ENCODE measurements at regions not wholly inside any gene's neighbourhood (a gene's known extent, or its start where the extent isn't known, plus 50 kb on each side); places are given as distances from the start of the nearest gene placed in this dataset.

DNA sequence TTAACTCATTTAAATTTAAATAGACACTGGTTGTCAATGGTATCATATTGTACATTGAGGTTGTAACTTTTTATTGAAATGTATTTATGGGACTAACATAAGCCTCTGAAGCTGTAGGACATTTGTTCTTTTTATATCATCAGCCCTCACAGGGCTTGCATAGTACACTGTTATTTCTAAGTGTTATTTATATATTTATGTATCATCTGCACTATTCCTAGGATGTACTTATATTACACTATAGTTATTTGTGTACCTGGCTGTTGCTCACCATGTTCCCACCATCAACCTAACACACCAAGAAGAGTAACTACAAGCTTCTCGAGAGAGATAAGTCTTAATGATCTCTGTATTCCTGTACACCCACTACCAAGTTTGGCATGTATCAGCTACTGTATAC, 224.7 kb downstream of the PPP1R3A start:
- Histone ChIP-seq H3K4me3 (no peak overlapping the region), H3K36me3 (no peaks in the 10 kb centered on the region), H3K27ac (no peak overlapping the region), H3K27me3 (no peaks in the 10 kb centered on the region), H3K4me1 (no peaks in the 10 kb centered on the region), H3K9me3 (no peaks in the 10 kb centered on the region)
- intact Hi-C loops (cut with DNase I) = no loop called here
- 81 to 89% methylated on average over 1 of the region's 1 CpG for WGBS, 2 donors
- TF ChIP-seq POLR2AphosphoS5 (IDR thresholded peaks at IDR 0.05) = no peak
- TF ChIP-seq, protein P1, sequence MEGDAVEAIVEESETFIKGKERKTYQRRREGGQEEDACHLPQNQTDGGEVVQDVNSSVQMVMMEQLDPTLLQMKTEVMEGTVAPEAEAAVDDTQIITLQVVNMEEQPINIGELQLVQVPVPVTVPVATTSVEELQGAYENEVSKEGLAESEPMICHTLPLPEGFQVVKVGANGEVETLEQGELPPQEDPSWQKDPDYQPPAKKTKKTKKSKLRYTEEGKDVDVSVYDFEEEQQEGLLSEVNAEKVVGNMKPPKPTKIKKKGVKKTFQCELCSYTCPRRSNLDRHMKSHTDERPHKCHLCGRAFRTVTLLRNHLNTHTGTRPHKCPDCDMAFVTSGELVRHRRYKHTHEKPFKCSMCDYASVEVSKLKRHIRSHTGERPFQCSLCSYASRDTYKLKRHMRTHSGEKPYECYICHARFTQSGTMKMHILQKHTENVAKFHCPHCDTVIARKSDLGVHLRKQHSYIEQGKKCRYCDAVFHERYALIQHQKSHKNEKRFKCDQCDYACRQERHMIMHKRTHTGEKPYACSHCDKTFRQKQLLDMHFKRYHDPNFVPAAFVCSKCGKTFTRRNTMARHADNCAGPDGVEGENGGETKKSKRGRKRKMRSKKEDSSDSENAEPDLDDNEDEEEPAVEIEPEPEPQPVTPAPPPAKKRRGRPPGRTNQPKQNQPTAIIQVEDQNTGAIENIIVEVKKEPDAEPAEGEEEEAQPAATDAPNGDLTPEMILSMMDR (IDR thresholded peaks at IDR 0.05) = no peak
- TF ChIP-seq EP300 (IDR thresholded peaks at IDR 0.05) = no peak
- no peak for TF ChIP-seq POLR2A (IDR thresholded peaks at IDR 0.05)
- no peak for DNase-seq

DNA sequence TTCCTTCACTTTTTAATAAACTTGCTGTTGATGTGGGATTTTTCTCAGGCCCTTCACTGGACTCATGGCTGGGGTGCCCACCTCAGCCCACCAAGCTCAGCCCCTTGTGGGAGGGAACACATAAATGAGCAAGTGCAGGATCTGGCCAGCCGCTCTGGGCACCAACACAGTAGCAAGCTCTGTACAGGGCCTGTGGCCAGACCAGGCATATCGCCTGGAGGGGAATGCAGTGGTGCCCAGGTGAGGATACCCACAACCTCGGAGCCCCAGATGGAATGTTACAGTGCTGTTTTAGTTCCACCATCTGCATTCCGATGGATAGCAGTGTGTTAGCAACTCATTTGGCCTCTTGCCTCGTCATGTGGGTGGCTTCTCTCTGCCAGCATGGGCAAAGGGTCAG, 234.6 kb downstream of the PPP1R3A start:
- H3K4me1 ChIP-seq = no peaks in the 10 kb centered on the region
- DNase-seq = no peak
- H3K27ac ChIP-seq = no peak overlapping the region
- no peaks in the 10 kb centered on the region for H3K9me3 ChIP-seq
- no peaks in the 10 kb centered on the region for H3K36me3 ChIP-seq
- H3K27me3 ChIP-seq = no peaks in the 10 kb centered on the region
- TF ChIP-seq POLR2A (IDR thresholded peaks at IDR 0.05) = no peak
- TF ChIP-seq, protein P1 (IDR thresholded peaks at IDR 0.05) = no peak
- no peak for TF ChIP-seq POLR2AphosphoS5 (IDR thresholded peaks at IDR 0.05)
- no peak for TF ChIP-seq EP300 (IDR thresholded peaks at IDR 0.05)
- WGBS, 2 donors = 79 to 86% methylated on average over 5 of the region's 5 CpGs
- intact Hi-C loops (cut with DNase I) = no loop called here
- no peak overlapping the region for H3K4me3 ChIP-seq

DNA sequence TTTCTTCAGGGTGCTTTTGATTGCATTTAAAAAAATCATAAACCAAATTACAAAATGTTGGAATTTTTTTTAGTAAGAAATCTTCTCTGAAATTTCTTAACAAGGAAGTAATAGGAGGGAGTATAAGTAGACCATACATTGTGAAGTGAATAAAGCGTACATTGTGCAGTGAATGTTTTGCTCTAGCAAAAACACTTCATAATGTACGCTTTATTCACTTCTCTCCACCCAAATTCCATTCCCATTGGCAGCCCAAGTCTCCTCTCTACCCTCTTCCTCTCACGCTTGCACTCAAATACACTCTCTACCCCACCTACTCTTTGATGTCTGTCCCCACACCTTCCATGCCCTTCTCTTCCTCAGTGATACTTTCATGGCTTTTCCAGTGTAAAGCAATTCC, 241.0 kb downstream of the PPP1R3A start:
- intact Hi-C loops (cut with DNase I) = no loop called here
- Histone ChIP-seq H3K4me3 (no peak overlapping the region), H3K9me3 (no peaks in the 10 kb centered on the region), H3K27me3 (no peaks in the 10 kb centered on the region), H3K4me1 (no peaks in the 10 kb centered on the region), H3K36me3 (no peaks in the 10 kb centered on the region), H3K27ac (no peak overlapping the region)
- TF ChIP-seq POLR2AphosphoS5 (IDR thresholded peaks at IDR 0.05) (no peak), EP300 (IDR thresholded peaks at IDR 0.05) (no peak), POLR2A (IDR thresholded peaks at IDR 0.05) (no peak)
- TF ChIP-seq, protein P1 (IDR thresholded peaks at IDR 0.05) = no peak
- 64 to 69% methylated on average over 3 of the region's 3 CpGs for WGBS, 2 donors
- DNase-seq = no peak

DNA sequence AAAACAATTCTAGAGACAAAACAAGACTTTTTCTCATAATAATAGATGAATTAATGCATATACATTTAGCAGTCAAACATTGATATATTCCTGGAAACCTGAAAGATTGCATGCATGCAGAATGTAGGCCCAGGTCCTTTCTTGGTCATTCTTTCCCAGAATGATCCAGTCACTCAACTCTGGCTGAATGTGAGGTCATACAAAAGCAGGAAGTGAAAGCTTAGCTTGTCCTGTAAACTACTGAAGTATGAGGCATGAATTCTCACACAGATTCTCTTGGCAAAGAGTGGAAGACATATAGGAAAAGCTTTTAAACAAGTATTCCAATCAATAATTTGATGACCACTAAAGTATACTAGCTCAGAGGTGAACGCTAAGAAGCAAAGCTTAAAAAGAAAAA, 253.9 kb downstream of the PPP1R3A start:
- DNase-seq = no peak
- Histone ChIP-seq H3K4me1 (no peaks in the 10 kb centered on the region), H3K27ac (no peak overlapping the region), H3K27me3 (no peaks in the 10 kb centered on the region), H3K4me3 (no peak overlapping the region), H3K36me3 (no peaks in the 10 kb centered on the region), H3K9me3 (peaks cover 0 to 2% (median 0%) of the 10 kb centered on the region in 4 donors)
- intact Hi-C loops (cut with DNase I) = no loop called here
- TF ChIP-seq, protein P1 (IDR thresholded peaks at IDR 0.05) = no peak
- TF ChIP-seq POLR2A (IDR thresholded peaks at IDR 0.05) (no peak), POLR2AphosphoS5 (IDR thresholded peaks at IDR 0.05) (no peak), EP300 (IDR thresholded peaks at IDR 0.05) (no peak)
- WGBS, 2 donors = 88 to 91% methylated on average over 1 of the region's 1 CpG

DNA sequence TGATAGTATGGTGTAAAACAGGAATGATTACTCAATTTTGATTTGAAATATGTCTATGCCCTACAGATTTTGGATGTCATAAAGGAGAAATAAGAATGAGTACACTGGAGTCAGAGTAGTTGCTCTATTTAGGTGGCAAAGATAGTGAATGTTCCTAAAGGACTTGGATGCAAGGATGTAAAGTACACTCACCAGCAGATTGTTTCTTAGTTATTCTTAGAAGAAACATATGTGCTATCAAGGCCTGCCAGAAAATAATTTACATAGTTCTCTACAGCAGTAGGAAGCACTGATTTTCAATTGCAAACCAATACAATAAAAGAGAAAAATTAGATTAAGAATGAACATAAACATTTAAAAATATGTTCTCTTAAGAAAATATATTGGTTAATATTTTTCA, 259.4 kb downstream of the PPP1R3A start:
- Histone ChIP-seq H3K9me3 (no peaks in the 10 kb centered on the region), H3K4me1 (no peaks in the 10 kb centered on the region), H3K4me3 (no peak overlapping the region), H3K27me3 (no peaks in the 10 kb centered on the region), H3K27ac (no peak overlapping the region), H3K36me3 (no peaks in the 10 kb centered on the region)
- intact Hi-C loops (cut with DNase I) = no loop called here
- TF ChIP-seq POLR2A (IDR thresholded peaks at IDR 0.05) (no peak), EP300 (IDR thresholded peaks at IDR 0.05) (no peak), POLR2AphosphoS5 (IDR thresholded peaks at IDR 0.05) (no peak)
- TF ChIP-seq, protein P1 (IDR thresholded peaks at IDR 0.05) = no peak
- no peak for DNase-seq
